ENCODE measurements at regions not wholly inside any gene's neighbourhood (a gene's known extent, or its start where the extent isn't known, plus 50 kb on each side); places are given as distances from the start of the nearest gene placed in this dataset.

DNA sequence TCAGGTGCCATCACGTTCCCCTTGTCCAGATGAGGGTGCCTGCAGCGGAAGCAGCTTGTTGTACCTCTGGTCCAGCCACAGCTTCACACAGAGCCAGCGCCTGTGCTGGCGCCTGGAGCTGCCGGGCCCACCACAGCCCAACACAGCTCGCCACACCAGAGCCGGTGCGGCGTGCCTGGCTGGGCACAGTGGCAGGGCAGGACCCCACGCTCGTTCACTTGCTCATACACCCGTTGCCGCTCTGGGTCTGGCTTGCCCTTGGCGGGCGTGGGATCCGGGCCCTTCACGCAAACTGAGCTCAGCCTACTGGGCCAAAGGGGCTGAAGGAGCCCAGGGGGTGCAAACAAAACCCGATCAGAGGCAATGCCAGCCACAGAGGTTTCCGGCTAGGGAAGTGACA lies 492.5 kb upstream of the MANEA start:
- no peak for TF ChIP-seq ZZZ3 (CRISPR knock-in tag; IDR thresholded peaks at IDR 0.05; ENCODE audit: borderline replicate concordance)
- TF ChIP-seq ZNF121 (CRISPR knock-in tag; IDR thresholded peaks at IDR 0.05) = no peak
- TF ChIP-seq, protein P1, sequence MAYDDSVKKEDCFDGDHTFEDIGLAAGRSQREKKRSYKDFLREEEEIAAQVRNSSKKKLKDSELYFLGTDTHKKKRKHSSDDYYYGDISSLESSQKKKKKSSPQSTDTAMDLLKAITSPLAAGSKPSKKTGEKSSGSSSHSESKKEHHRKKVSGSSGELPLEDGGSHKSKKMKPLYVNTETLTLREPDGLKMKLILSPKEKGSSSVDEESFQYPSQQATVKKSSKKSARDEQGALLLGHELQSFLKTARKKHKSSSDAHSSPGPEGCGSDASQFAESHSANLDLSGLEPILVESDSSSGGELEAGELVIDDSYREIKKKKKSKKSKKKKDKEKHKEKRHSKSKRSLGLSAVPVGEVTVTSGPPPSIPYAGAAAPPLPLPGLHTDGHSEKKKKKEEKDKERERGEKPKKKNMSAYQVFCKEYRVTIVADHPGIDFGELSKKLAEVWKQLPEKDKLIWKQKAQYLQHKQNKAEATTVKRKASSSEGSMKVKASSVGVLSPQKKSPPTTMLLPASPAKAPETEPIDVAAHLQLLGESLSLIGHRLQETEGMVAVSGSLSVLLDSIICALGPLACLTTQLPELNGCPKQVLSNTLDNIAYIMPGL (CRISPR knock-in tag; IDR thresholded peaks at IDR 0.05; ENCODE audit: borderline replicate concordance in 1 of 2, low read depth in 1 of 2) = no peak
- TF ChIP-seq ARHGAP35 (CRISPR knock-in tag; IDR thresholded peaks at IDR 0.05; ENCODE audit: borderline replicate concordance) = no peak
- TF ChIP-seq PHF20 (CRISPR knock-in tag; IDR thresholded peaks at IDR 0.05) = no peak
- no peak for TF ChIP-seq ZNF558 (CRISPR knock-in tag; IDR thresholded peaks at IDR 0.05; ENCODE audit: borderline replicate concordance)
